ENCODE measurements at regions not wholly inside any gene's neighbourhood (a gene's known extent, or its start where the extent isn't known, plus 50 kb on each side); places are given as distances from the start of the nearest gene placed in this dataset.

DNA sequence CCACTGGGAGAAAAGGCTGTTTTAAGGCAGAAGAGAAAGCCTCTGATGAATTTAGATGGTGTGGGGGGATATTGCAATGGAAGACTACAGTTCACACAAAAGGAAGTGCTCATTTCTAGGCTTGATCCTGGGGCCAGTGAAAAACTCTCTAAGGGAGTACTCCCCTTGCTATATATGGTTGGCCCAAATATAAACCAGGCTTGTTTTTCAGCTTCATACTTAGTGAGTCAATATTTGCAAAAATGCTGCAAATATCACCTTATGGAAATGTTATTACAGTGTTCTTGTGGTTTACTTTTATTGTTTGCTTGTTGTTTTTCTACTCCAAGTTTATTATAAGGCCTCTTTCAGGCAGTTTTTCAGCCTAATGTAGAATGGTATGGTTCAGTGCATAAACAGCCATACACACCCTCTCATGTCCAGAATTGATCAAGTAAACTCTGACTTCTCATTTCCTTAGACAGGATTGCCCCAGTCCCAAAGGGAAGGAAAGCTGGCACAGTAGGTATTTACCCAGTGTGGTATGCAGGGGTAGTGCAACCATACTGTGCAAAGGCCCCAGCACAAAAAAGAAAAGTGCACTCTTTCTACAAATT lies 115.1 kb downstream of the FEM1C start:
- Histone ChIP-seq H3K4ac (ENCODE audit: low read depth, low read length) (no peak overlapping the region), H3K27me3 (ENCODE audit: control insufficient read depth, insufficient read depth, low read length) (no peaks in the 10 kb centered on the region; the same call in 1 of the 2 replicates), H3K4me1 (ENCODE audit: control insufficient read depth, insufficient read depth, low read length) (peaks cover 8% of the 10 kb centered on the region), H3K9ac (ENCODE audit: low read depth, low read length) (no peak overlapping the region), H3K18ac (ENCODE audit: low read depth, low read length) (no peak overlapping the region; the same call in 1 of the 2 replicates), H4K20me1 (ENCODE audit: insufficient read depth, low read length) (no peaks in the 10 kb centered on the region), H3K4me3 (ENCODE audit: insufficient read depth, low read depth, low read length) (no peak overlapping the region), H3K27ac (ENCODE audit: insufficient read depth, low read length) (no peak overlapping the region), H3K9me1 (ENCODE audit: insufficient read depth, low read length) (peaks cover 11% of the 10 kb centered on the region), H3K9me3 (ENCODE audit: control insufficient read depth, insufficient read depth, low read length) (no peaks in the 10 kb centered on the region), H4K8ac (ENCODE audit: low read depth in 2 of 2, low read length in 2 of 2) (no peak overlapping the region), H4K91ac (ENCODE audit: insufficient read depth, low read depth, low read length) (no peak overlapping the region), H4K5ac (ENCODE audit: low read depth, low read length) (no peak overlapping the region), H2AFZ (replicated peaks; ENCODE audit: low read length, poor library complexity) (no peak overlapping the region), H2BK120ac (ENCODE audit: low read depth, low read length) (no peak overlapping the region), H3K79me1 (ENCODE audit: low read depth in 1 of 2, low read length in 2 of 2) (no peaks in the 10 kb centered on the region), H2AK9ac (replicated peaks; ENCODE audit: low read depth, low read length, poor library complexity) (no peak overlapping the region), H3K36me3 (ENCODE audit: control insufficient read depth, insufficient read depth, low read length) (no peaks in the 10 kb centered on the region), H3K56ac (ENCODE audit: extremely low read depth, insufficient read depth, low read length) (no peak overlapping the region), H2AK5ac (ENCODE audit: low read depth, low read length) (no peak overlapping the region), H2BK15ac (ENCODE audit: low read depth, low read length) (no peak overlapping the region), H3K23ac (ENCODE audit: low read depth, low read length) (no peak overlapping the region), H2BK5ac (ENCODE audit: low read depth, low read length, poor library complexity, severe bottlenecking) (no peak overlapping the region), H3K4me2 (ENCODE audit: low read depth, low read length) (no peak overlapping the region), H3K14ac (replicated peaks; ENCODE audit: low read depth, low read length) (no peak overlapping the region), H2BK20ac (ENCODE audit: low read depth, low read length) (no peak overlapping the region)
- ChIA-PET POLR2A (ENCODE audit: unreplicated experiment) (no interaction called here), CTCF (interaction anchor here (0.5 to 0.9 kb wide), 2 partner anchors 112 to 341 kb away, joined by 3 read pairs; no protein-coding TSS in a partner anchor)
- BruUV-seq (replicated peaks), result no TSS peak
- dilution Hi-C loops (cut with HindIII; ENCODE audit: low sequenced_read_pairs, unreplicated experiment), result no loop called here
- in situ Hi-C loops (cut with MboI; ENCODE audit: low sequenced_read_pairs), result no loop called here
- no peak for ATAC-seq (ENCODE audit: low read depth)
- TF ChIP-seq, protein P1, sequence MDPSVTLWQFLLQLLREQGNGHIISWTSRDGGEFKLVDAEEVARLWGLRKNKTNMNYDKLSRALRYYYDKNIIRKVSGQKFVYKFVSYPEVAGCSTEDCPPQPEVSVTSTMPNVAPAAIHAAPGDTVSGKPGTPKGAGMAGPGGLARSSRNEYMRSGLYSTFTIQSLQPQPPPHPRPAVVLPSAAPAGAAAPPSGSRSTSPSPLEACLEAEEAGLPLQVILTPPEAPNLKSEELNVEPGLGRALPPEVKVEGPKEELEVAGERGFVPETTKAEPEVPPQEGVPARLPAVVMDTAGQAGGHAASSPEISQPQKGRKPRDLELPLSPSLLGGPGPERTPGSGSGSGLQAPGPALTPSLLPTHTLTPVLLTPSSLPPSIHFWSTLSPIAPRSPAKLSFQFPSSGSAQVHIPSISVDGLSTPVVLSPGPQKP (IDR thresholded peaks at IDR 0.05; ENCODE audit: borderline replicate concordance, low read depth, low read length), result no peak
- TF ChIP-seq POLR2A (IDR thresholded peaks at IDR 0.05; ENCODE audit: low read depth, low read length) (no peak), FOS (IDR thresholded peaks at IDR 0.05; ENCODE audit: low read depth, low read length) (no peak), NFE2L2 (IDR thresholded peaks at IDR 0.05; ENCODE audit: low read depth, low read length) (no peak), SMC3 (IDR thresholded peaks at IDR 0.05; ENCODE audit: low read depth, low read length) (no peak), MAZ (IDR thresholded peaks at IDR 0.05; ENCODE audit: borderline replicate concordance, low read depth, low read length) (no peak), RCOR1 (IDR thresholded peaks at IDR 0.05; ENCODE audit: insufficient replicate concordance, low read length) (no peak), CHD1 (IDR thresholded peaks at IDR 0.05; ENCODE audit: low read depth, low read length) (no peak), BHLHE40 (IDR thresholded peaks at IDR 0.05; ENCODE audit: low read depth, low read length) (no peak), RAD21 (IDR thresholded peaks at IDR 0.05; ENCODE audit: low read length) (no peak), MXI1 (IDR thresholded peaks at IDR 0.05; ENCODE audit: borderline replicate concordance, low read depth, low read length) (no peak), MAFK (IDR thresholded peaks at IDR 0.05; ENCODE audit: low read depth, low read length) (no peak), RFX5 (IDR thresholded peaks at IDR 0.05; ENCODE audit: low read depth, low read length) (no peak), CEBPB (IDR thresholded peaks at IDR 0.05; ENCODE audit: low read depth, low read length) (no peak)
- TF ChIP-seq, protein P2, sequence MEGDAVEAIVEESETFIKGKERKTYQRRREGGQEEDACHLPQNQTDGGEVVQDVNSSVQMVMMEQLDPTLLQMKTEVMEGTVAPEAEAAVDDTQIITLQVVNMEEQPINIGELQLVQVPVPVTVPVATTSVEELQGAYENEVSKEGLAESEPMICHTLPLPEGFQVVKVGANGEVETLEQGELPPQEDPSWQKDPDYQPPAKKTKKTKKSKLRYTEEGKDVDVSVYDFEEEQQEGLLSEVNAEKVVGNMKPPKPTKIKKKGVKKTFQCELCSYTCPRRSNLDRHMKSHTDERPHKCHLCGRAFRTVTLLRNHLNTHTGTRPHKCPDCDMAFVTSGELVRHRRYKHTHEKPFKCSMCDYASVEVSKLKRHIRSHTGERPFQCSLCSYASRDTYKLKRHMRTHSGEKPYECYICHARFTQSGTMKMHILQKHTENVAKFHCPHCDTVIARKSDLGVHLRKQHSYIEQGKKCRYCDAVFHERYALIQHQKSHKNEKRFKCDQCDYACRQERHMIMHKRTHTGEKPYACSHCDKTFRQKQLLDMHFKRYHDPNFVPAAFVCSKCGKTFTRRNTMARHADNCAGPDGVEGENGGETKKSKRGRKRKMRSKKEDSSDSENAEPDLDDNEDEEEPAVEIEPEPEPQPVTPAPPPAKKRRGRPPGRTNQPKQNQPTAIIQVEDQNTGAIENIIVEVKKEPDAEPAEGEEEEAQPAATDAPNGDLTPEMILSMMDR (conservative IDR thresholded peaks at IDR 0.05; ENCODE audit: low read depth, low read length), result no peak
- TF ChIP-seq, protein P3, sequence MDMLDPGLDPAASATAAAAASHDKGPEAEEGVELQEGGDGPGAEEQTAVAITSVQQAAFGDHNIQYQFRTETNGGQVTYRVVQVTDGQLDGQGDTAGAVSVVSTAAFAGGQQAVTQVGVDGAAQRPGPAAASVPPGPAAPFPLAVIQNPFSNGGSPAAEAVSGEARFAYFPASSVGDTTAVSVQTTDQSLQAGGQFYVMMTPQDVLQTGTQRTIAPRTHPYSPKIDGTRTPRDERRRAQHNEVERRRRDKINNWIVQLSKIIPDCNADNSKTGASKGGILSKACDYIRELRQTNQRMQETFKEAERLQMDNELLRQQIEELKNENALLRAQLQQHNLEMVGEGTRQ (IDR thresholded peaks at IDR 0.05; ENCODE audit: low read depth, low read length), result no peak
- DNase-seq, result no peak
- intact Hi-C loops (cut with micrococcal nuclease), result loop anchor here (5.0 kb wide), 1 partner anchor 113 kb away; the partner anchor contains the start of gene FEM1C

All from IMR-90 (cell line).